Mesendoderm (in vitro differentiated cells): ENCODE measurements at regions not wholly inside any gene's neighbourhood (a gene's known extent, or its start where the extent isn't known, plus 50 kb on each side); places are given as distances from the start of the nearest gene placed in this dataset.
A peak's percentile ranks its signal among the peaks of the same experiment; 100 is the strongest.

Experiments
- DNase-seq: peaks from one replicate; pipeline ENCODE4 v3.0.0; 2013
- H2AK5ac ChIP-seq: 2 replicates; pipeline ENCODE4 v1.6.1; 2013; ENCODE audit warnings: low read length, inconsistent platforms
- H2BK120ac ChIP-seq: 2 replicates; pipeline ENCODE4 v1.6.1; 2013; ENCODE audit warnings: low read depth, mild to moderate bottlenecking, low read length, moderate library complexity, mixed read lengths
- H2BK15ac ChIP-seq: replicated peaks from 2 replicates; pipeline ENCODE4 v1.6.1; 2013; ENCODE audit warnings: low read depth, mild to moderate bottlenecking, moderate library complexity
- H2BK5ac ChIP-seq: 2 replicates; pipeline ENCODE4 v1.6.1; 2013; ENCODE audit warnings: low read length, inconsistent platforms
- H3K18ac ChIP-seq: 2 replicates; pipeline ENCODE4 v1.6.1; 2013; ENCODE audit warnings: mild to moderate bottlenecking, low read length, mixed read lengths
- H3K23ac ChIP-seq: one replicate; pipeline ENCODE4 v1.6.1; 2013; ENCODE audit warnings: low read length
- H3K27ac ChIP-seq: 2 replicates; pipeline ENCODE4 v1.5.1; 2013; ENCODE audit warnings: low read depth, mild to moderate bottlenecking, inconsistent platforms, low read length, moderate library complexity
- H3K27me3 ChIP-seq: 2 replicates; pipeline ENCODE4 v1.6.1; 2013; ENCODE audit warnings: low read length, control low read depth, mild to moderate bottlenecking, inconsistent platforms; ENCODE audit not compliant: insufficient read depth, poor library complexity
- H3K36me3 ChIP-seq: 2 replicates; pipeline ENCODE4 v1.6.1; 2013; ENCODE audit warnings: low read length, inconsistent platforms; ENCODE audit not compliant: control insufficient read depth, insufficient read depth
- H3K4ac ChIP-seq: one replicate; pipeline ENCODE4 v1.6.1; 2013; ENCODE audit warnings: low read depth, mild to moderate bottlenecking, low read length, moderate library complexity
- H3K4me1 ChIP-seq: 2 replicates; pipeline ENCODE4 v1.6.1; 2013; ENCODE audit warnings: low read depth, low read length, inconsistent platforms; ENCODE audit not compliant: control insufficient read depth
- H3K4me2 ChIP-seq: 2 replicates; pipeline ENCODE4 v1.6.1; 2013; ENCODE audit warnings: low read length
- H3K4me3 ChIP-seq: 2 replicates; pipeline ENCODE4 v1.5.1; 2013; ENCODE audit warnings: mild to moderate bottlenecking, low read length
- H3K56ac ChIP-seq: one replicate; pipeline ENCODE4 v1.6.1; 2013; ENCODE audit warnings: low read length
- H3K79me1 ChIP-seq: 2 replicates; pipeline ENCODE4 v1.6.1; 2013; ENCODE audit warnings: low read length, inconsistent platforms
- H3K79me2 ChIP-seq: 2 replicates; pipeline ENCODE4 v1.6.1; 2013; ENCODE audit warnings: mild to moderate bottlenecking, low read length; ENCODE audit not compliant: control insufficient read depth, insufficient read depth
- H3K9ac ChIP-seq: 2 replicates; pipeline ENCODE4 v1.6.1; 2013; ENCODE audit warnings: low read length, inconsistent platforms
- H4K5ac ChIP-seq: one replicate; pipeline ENCODE4 v1.6.1; 2013; ENCODE audit warnings: low read length
- H4K8ac ChIP-seq: one replicate; pipeline ENCODE4 v1.6.1; 2013; ENCODE audit warnings: low read depth, mild to moderate bottlenecking, control low read depth, low read length, moderate library complexity
- WGBS: extraction: QIAGEN DNeasy Blood & Tissue Kit; methylation state at CpG from one replicate; pipeline ENCODE4 v1.1.7; 2013; ENCODE audit warnings: low lambda C conversion rate, missing lambda C conversion rate; ENCODE audit not compliant: insufficient coverage; ENCODE audit errors: extremely low coverage; 5-methylcytosine and 5-hydroxymethylcytosine counted together

- Histone ChIP-seq H3K79me2 (no peaks in the 10 kb centered on the region), H3K4me3 (no peak overlapping the region), H2BK15ac (no peak overlapping the region), H3K27me3 (no peaks in the 10 kb centered on the region), H3K18ac (no peak overlapping the region), H3K79me1 (no peaks in the 10 kb centered on the region), H3K56ac (no peak overlapping the region), H2BK120ac (no peak overlapping the region), H3K4ac (no peak overlapping the region), H3K4me2 (no peak overlapping the region), H3K36me3 (no peaks in the 10 kb centered on the region), H4K8ac (no peak overlapping the region), H3K4me1 (no peaks in the 10 kb centered on the region), H3K23ac (no peak overlapping the region), H3K27ac (no peak overlapping the region), H4K5ac (no peak overlapping the region), H2AK5ac (no peak overlapping the region), H3K9ac (no peak overlapping the region), H2BK5ac (no peak overlapping the region)
- no CpG with 5 or more reads among the region's 3 CpGs for WGBS
- DNase-seq, result no peak
These were observed 313.5 kb upstream of the ECI2 start for GRCh38 chr6:4448841-4449240.

GRCh38 chr6:4447639-4448330 is 312.4 kb upstream of the ECI2 start:
- Histone ChIP-seq H3K18ac (no peak overlapping the region), H2BK15ac (no peak overlapping the region), H3K4me3 (no peak overlapping the region), H3K4me2 (no peak overlapping the region), H3K23ac (no peak overlapping the region), H3K27me3 (no peaks in the 10 kb centered on the region), H3K4me1 (no peaks in the 10 kb centered on the region), H3K79me2 (no peaks in the 10 kb centered on the region), H3K56ac (no peak overlapping the region), H3K27ac (no peak overlapping the region), H3K4ac (no peak overlapping the region), H4K8ac (no peak overlapping the region), H3K79me1 (no peaks in the 10 kb centered on the region), H2AK5ac (no peak overlapping the region), H2BK120ac (no peak overlapping the region), H2BK5ac (no peak overlapping the region), H3K9ac (no peak overlapping the region), H3K36me3 (no peaks in the 10 kb centered on the region), H4K5ac (no peak overlapping the region)
- WGBS, result no CpG with 5 or more reads among the region's 5 CpGs
- peak; percentile 31 for DNase-seq

DNA sequence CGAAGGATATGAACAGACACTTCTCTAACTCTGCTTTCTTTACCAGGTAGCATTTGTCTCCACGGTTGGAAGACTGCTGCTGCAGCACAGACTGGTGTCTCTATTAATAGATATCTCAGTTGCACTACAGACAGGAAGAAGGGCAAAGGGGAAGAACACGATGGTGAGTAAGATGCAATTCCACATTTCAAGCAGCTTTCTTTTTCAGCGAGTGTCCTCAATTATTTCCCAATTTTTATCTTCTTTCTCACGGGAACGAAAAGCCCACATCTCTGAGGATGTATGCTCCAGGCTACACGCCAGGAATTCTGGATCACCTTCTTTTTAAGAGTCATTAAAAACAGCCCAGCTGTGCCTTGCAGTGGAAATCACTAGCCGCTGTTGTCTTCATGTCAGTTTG is 311.6 kb upstream of the ECI2 start:
- Histone ChIP-seq H3K27ac (no peak overlapping the region), H3K79me2 (no peaks in the 10 kb centered on the region), H3K79me1 (no peaks in the 10 kb centered on the region), H2BK5ac (no peak overlapping the region), H2BK15ac (no peak overlapping the region), H3K4me3 (no peak overlapping the region), H2BK120ac (no peak overlapping the region), H3K36me3 (no peaks in the 10 kb centered on the region), H4K5ac (no peak overlapping the region), H3K4me2 (no peak overlapping the region), H4K8ac (no peak overlapping the region), H3K4me1 (no peaks in the 10 kb centered on the region), H3K23ac (no peak overlapping the region), H3K27me3 (no peaks in the 10 kb centered on the region), H3K9ac (no peak overlapping the region), H3K56ac (no peak overlapping the region), H3K4ac (no peak overlapping the region), H2AK5ac (no peak overlapping the region), H3K18ac (no peak overlapping the region)
- WGBS, result no CpG with 5 or more reads among the region's 8 CpGs
- DNase-seq, result no peak

- no peak for DNase-seq
- H2BK5ac ChIP-seq, result no peak overlapping the region
- H3K27me3 ChIP-seq, result no peaks in the 10 kb centered on the region
- H3K4me1 ChIP-seq, result no peaks in the 10 kb centered on the region
- no peak overlapping the region for H2AK5ac ChIP-seq
- H3K36me3 ChIP-seq, result no peaks in the 10 kb centered on the region
- no peak overlapping the region for H4K5ac ChIP-seq
- H3K79me1 ChIP-seq, result no peaks in the 10 kb centered on the region
- no peak overlapping the region for H3K27ac ChIP-seq
- H3K18ac ChIP-seq, result no peak overlapping the region
- no peak overlapping the region for H2BK15ac ChIP-seq
- H3K79me2 ChIP-seq, result no peaks in the 10 kb centered on the region
- H4K8ac ChIP-seq, result no peak overlapping the region
- no peak overlapping the region for H3K4me3 ChIP-seq
- H3K56ac ChIP-seq, result no peak overlapping the region
- no peak overlapping the region for H3K4ac ChIP-seq
- H3K4me2 ChIP-seq, result no peak overlapping the region
- no peak overlapping the region for H3K9ac ChIP-seq
- H3K23ac ChIP-seq, result no peak overlapping the region
- H2BK120ac ChIP-seq, result no peak overlapping the region
These were observed 306.6 kb upstream of the ECI2 start for GRCh38 chr6:4441981-4442434.

DNA sequence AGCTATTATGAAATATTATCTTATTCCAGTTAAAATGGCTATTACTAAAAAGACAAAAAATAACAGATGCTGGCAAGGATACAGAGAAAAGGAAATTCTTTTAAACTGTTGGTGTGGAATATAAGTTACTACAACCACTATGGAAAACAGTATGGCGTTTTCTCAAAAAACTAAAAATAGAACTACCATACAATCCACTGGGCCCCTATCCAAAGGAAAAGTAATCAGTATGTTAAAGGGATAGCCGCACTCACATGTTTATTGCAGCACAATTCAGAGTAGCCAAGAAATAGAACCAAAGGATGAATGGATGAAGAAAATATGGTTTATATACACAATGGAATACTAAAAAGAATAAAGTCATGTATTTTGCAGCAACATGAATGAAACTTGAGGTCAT is 303.8 kb upstream of the ECI2 start:
- DNase-seq, result no peak
- no peak overlapping the region for H3K4me3 ChIP-seq
- H3K23ac ChIP-seq, result no peak overlapping the region
- no peak overlapping the region for H3K4ac ChIP-seq
- no peaks in the 10 kb centered on the region for H3K36me3 ChIP-seq
- no peak overlapping the region for H2AK5ac ChIP-seq
- H3K79me1 ChIP-seq, result no peaks in the 10 kb centered on the region
- WGBS, result no CpG with 5 or more reads among the region's 2 CpGs
- H3K79me2 ChIP-seq, result no peaks in the 10 kb centered on the region
- H3K56ac ChIP-seq, result no peak overlapping the region
- no peak overlapping the region for H2BK5ac ChIP-seq
- H2BK120ac ChIP-seq, result no peak overlapping the region
- H4K8ac ChIP-seq, result no peak overlapping the region
- H4K5ac ChIP-seq, result no peak overlapping the region
- H3K18ac ChIP-seq, result no peak overlapping the region
- no peaks in the 10 kb centered on the region for H3K4me1 ChIP-seq
- H3K4me2 ChIP-seq, result no peak overlapping the region
- no peaks in the 10 kb centered on the region for H3K27me3 ChIP-seq
- no peak overlapping the region for H3K27ac ChIP-seq
- no peak overlapping the region for H3K9ac ChIP-seq
- no peak overlapping the region for H2BK15ac ChIP-seq

DNA sequence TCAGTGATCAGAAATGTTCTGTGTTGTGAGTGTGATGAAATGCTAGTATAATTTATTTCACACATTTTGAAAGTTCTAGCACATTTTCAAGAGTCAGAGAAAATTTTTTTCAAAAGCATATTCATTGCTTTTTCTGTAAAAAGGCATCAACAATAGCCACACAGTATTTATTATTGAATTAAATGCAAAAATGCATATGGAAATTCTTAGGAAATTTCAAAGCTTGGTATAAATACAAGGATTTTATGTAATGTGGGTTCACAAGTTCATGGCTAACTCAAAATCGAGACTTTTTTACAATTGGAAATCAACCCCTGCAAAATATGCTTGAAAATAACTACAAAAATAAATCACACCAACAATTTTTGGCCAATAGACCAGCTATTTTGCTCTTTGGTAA is 302.0 kb upstream of the ECI2 start:
- no peaks in the 10 kb centered on the region for H3K27me3 ChIP-seq
- H2BK15ac ChIP-seq, result no peak overlapping the region
- H3K4me1 ChIP-seq, result no peaks in the 10 kb centered on the region
- no peak overlapping the region for H4K8ac ChIP-seq
- H3K18ac ChIP-seq, result no peak overlapping the region
- H3K23ac ChIP-seq, result no peak overlapping the region
- no peaks in the 10 kb centered on the region for H3K79me1 ChIP-seq
- H3K27ac ChIP-seq, result no peak overlapping the region
- no peak overlapping the region for H4K5ac ChIP-seq
- H3K36me3 ChIP-seq, result no peaks in the 10 kb centered on the region
- DNase-seq, result no peak
- H3K4me3 ChIP-seq, result no peak overlapping the region
- H3K9ac ChIP-seq, result no peak overlapping the region
- no CpG with 5 or more reads among the region's 1 CpG for WGBS
- no peak overlapping the region for H2BK5ac ChIP-seq
- no peak overlapping the region for H3K56ac ChIP-seq
- H2BK120ac ChIP-seq, result no peak overlapping the region
- H2AK5ac ChIP-seq, result no peak overlapping the region
- no peak overlapping the region for H3K4me2 ChIP-seq
- no peak overlapping the region for H3K4ac ChIP-seq
- H3K79me2 ChIP-seq, result no peaks in the 10 kb centered on the region
